ENCODE measurements at regions not wholly inside any gene's neighbourhood (a gene's known extent, or its start where the extent isn't known, plus 50 kb on each side); places are given as distances from the start of the nearest gene placed in this dataset.

DNA sequence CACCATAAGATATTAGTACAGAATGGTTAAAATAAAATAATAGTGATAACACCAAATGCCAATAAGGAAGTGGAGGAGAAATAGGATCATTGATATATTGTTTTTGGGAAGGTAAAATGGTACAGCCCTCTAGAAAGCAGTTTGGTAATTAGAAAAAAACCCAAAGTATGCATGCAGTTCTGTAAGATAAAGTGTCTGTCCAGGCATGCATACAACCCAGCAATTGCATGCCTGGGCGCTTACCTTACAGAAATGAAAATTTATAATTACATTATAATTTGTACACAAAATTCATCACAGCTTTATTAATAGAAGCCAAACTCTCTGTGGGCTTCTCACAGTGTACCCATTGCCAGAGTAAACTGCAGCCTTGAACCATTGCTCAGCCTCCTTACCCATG, 124.7 kb downstream of the TTC6 start:
- Histone ChIP-seq H3F3A (ENCODE audit: low read depth) (no peaks in the 10 kb centered on the region), H3K36me3 (no peaks in the 10 kb centered on the region)

DNA sequence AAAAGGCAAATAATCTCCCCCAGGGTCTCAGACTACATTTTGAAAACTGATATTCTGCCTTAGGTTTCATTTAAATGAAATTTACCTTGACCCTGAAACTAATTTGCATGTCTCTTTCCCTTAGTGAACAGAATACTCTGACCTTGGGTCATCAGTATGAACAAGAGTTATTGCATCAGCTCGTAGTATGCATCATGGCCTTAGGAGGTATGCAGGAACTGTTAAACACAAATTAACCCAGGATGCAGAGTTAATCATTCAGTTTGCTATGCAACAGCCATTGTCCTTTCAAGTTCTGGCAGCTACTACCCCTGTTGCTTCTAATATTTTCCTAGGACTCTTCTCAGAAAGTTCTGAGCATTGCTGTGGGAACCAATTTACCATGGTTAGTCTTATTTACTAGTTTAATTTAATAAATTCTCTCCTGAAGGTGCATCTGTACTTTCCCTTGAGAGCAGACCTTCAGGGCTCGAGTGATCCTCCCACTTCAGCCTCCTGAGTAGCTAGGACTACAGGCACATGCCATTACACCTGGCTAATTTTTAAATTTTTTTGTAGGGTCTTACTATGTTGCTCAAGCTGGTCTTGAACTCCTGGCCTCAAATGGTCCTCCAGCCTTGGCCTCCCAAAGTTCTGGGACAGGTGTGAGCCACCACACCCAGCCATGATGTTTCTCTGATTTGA, 126.7 kb downstream of the TTC6 start:
- Mint-ChIP-seq H3K9me3 (no peaks in the 10 kb centered on the region), H3K4me1 (no peaks in the 10 kb centered on the region), H3K36me3 (no peaks in the 10 kb centered on the region), H3K4me3 (no peak overlapping the region), H3K27ac (no peak overlapping the region), H3K27me3 (ENCODE audit: insufficient read depth, low read depth) (no peaks in the 10 kb centered on the region)
- no peaks in the 10 kb centered on the region for H3K27me3 ChIP-seq
- H3K9me3 ChIP-seq (ENCODE audit: low read depth), result no peaks in the 10 kb centered on the region
- no peaks in the 10 kb centered on the region for H4K20me1 ChIP-seq (ENCODE audit: low read depth)
- H2AFZ ChIP-seq (replicated peaks), result no peak overlapping the region
- no peak for DNase-seq (ENCODE audit: low spot score)
- no peaks in the 10 kb centered on the region for H3K79me2 ChIP-seq (ENCODE audit: low read depth)
- no peaks in the 10 kb centered on the region for H3F3A ChIP-seq (ENCODE audit: low read depth)
- H3K9ac ChIP-seq, result no peak overlapping the region
- no peak overlapping the region for H3K4me3 ChIP-seq
- no peak overlapping the region for H3K27ac ChIP-seq
- no peak overlapping the region for H3K4me2 ChIP-seq
- TF ChIP-seq EZH2 (IDR thresholded peaks at IDR 0.05), result no peak
- H3K4me1 ChIP-seq, result no peaks in the 10 kb centered on the region
- H3K36me3 ChIP-seq, result no peaks in the 10 kb centered on the region

More for the DNA sequence above, 124.7 kb downstream of the TTC6 start:
- no peak for DNase-seq (ENCODE audit: low spot score)
- no peaks in the 10 kb centered on the region for H3K79me2 ChIP-seq (ENCODE audit: low read depth)
- H3K9me3 ChIP-seq (ENCODE audit: low read depth), result no peaks in the 10 kb centered on the region
- H3K4me1 ChIP-seq, result no peaks in the 10 kb centered on the region
- H3K27me3 ChIP-seq, result no peaks in the 10 kb centered on the region
- no peaks in the 10 kb centered on the region for H4K20me1 ChIP-seq (ENCODE audit: low read depth)
- no peak overlapping the region for H2AFZ ChIP-seq (replicated peaks)
- TF ChIP-seq, protein P1, sequence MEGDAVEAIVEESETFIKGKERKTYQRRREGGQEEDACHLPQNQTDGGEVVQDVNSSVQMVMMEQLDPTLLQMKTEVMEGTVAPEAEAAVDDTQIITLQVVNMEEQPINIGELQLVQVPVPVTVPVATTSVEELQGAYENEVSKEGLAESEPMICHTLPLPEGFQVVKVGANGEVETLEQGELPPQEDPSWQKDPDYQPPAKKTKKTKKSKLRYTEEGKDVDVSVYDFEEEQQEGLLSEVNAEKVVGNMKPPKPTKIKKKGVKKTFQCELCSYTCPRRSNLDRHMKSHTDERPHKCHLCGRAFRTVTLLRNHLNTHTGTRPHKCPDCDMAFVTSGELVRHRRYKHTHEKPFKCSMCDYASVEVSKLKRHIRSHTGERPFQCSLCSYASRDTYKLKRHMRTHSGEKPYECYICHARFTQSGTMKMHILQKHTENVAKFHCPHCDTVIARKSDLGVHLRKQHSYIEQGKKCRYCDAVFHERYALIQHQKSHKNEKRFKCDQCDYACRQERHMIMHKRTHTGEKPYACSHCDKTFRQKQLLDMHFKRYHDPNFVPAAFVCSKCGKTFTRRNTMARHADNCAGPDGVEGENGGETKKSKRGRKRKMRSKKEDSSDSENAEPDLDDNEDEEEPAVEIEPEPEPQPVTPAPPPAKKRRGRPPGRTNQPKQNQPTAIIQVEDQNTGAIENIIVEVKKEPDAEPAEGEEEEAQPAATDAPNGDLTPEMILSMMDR (IDR thresholded peaks at IDR 0.05), result no peak
- TF ChIP-seq EZH2phosphoT487 (IDR thresholded peaks at IDR 0.05) (no peak), EZH2 (IDR thresholded peaks at IDR 0.05) (no peak)
- no peak overlapping the region for H3K4me3 Mint-ChIP-seq
- H3K9me3 Mint-ChIP-seq, result no peaks in the 10 kb centered on the region
- H3K27me3 Mint-ChIP-seq (ENCODE audit: insufficient read depth, low read depth), result no peaks in the 10 kb centered on the region
- no peak overlapping the region for H3K9ac ChIP-seq
- no peak overlapping the region for H3K27ac ChIP-seq
- no peak overlapping the region for H3K4me2 ChIP-seq
- no peak overlapping the region for H3K27ac Mint-ChIP-seq
- no peaks in the 10 kb centered on the region for H3K4me1 Mint-ChIP-seq
- H3K4me3 ChIP-seq, result no peak overlapping the region
- no peaks in the 10 kb centered on the region for H3K36me3 Mint-ChIP-seq

DNA sequence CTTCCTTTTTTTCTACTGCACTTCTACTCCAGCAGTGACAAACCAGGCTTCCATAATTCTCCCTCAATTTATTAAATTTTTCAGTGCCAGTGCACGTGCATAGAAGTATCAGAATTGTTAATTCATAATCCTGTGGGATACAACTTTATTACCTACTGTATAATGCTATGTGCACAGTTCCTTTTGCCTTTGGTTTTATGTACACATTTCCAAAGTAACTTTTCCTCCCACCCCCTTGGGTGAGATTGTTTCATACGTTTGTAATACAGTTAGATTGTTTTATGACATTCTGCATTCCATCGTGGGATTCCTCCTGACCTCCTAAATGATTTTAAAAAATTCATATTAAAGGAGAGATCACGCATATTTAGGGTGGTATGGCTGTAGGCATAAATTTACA, 128.1 kb downstream of the TTC6 start:
- H3K4me1 ChIP-seq, result no peaks in the 10 kb centered on the region
- no peak overlapping the region for H3K27ac ChIP-seq
- no peak for DNase-seq (ENCODE audit: low spot score)
- no peaks in the 10 kb centered on the region for H4K20me1 ChIP-seq (ENCODE audit: low read depth)
- H3K9me3 ChIP-seq (ENCODE audit: low read depth), result no peaks in the 10 kb centered on the region
- Mint-ChIP-seq H3K27ac (no peak overlapping the region), H3K9me3 (no peaks in the 10 kb centered on the region), H3K4me3 (no peak overlapping the region), H3K36me3 (no peaks in the 10 kb centered on the region), H3K4me1 (no peaks in the 10 kb centered on the region), H3K27me3 (ENCODE audit: insufficient read depth, low read depth) (no peaks in the 10 kb centered on the region)
- TF ChIP-seq, protein P1 (IDR thresholded peaks at IDR 0.05), result no peak
- TF ChIP-seq EZH2phosphoT487 (IDR thresholded peaks at IDR 0.05), result no peak
- no peak for TF ChIP-seq EZH2 (IDR thresholded peaks at IDR 0.05)
- H3K27me3 ChIP-seq, result no peaks in the 10 kb centered on the region
- H2AFZ ChIP-seq (replicated peaks), result no peak overlapping the region
- H3K4me3 ChIP-seq, result no peak overlapping the region
- H3K36me3 ChIP-seq, result no peaks in the 10 kb centered on the region
- no peak overlapping the region for H3K4me2 ChIP-seq
- H3K79me2 ChIP-seq (ENCODE audit: low read depth), result no peaks in the 10 kb centered on the region
- H3K9ac ChIP-seq, result no peak overlapping the region
- H3F3A ChIP-seq (ENCODE audit: low read depth), result no peaks in the 10 kb centered on the region

DNA sequence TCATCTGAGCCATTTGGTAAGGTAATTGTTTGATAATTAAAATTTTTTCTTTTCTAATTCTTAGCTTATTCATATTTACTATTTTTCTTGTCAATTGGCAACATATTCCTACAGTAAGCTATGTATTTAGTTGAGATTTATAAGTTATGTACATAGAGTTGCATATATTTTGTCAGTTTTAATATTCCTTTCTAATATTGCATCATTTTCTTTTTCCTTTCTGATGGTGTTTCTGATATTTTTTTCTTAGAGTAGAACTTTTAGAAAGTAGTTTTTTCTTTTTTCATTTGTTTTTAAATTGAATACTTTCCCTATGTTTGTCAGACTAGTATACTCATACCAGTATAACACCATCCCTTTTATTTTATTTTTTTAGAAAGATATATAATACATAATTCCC, 131.3 kb downstream of the TTC6 start:
- Histone ChIP-seq H3K9me3 (ENCODE audit: low read depth) (no peaks in the 10 kb centered on the region), H3K27ac (no peak overlapping the region), H3K27me3 (no peaks in the 10 kb centered on the region), H3K36me3 (no peaks in the 10 kb centered on the region), H3K79me2 (ENCODE audit: low read depth) (no peaks in the 10 kb centered on the region), H3K4me1 (no peaks in the 10 kb centered on the region), H3K4me3 (no peak overlapping the region), H3K9ac (no peak overlapping the region), H2AFZ (replicated peaks) (no peak overlapping the region), H3F3A (ENCODE audit: low read depth) (no peaks in the 10 kb centered on the region), H4K20me1 (ENCODE audit: low read depth) (no peaks in the 10 kb centered on the region), H3K4me2 (no peak overlapping the region)
- H3K4me3 Mint-ChIP-seq, result no peak overlapping the region
- no peak overlapping the region for H3K27ac Mint-ChIP-seq
- no peaks in the 10 kb centered on the region for H3K9me3 Mint-ChIP-seq
- DNase-seq (ENCODE audit: low spot score), result no peak
- TF ChIP-seq, protein P1 (IDR thresholded peaks at IDR 0.05), result no peak
- TF ChIP-seq EZH2 (IDR thresholded peaks at IDR 0.05), result no peak
- TF ChIP-seq EZH2phosphoT487 (IDR thresholded peaks at IDR 0.05), result no peak
- H3K36me3 Mint-ChIP-seq, result no peaks in the 10 kb centered on the region
- no peaks in the 10 kb centered on the region for H3K27me3 Mint-ChIP-seq (ENCODE audit: insufficient read depth, low read depth)
- H3K4me1 Mint-ChIP-seq, result no peaks in the 10 kb centered on the region
